ENCODE measurements at regions not wholly inside any gene's neighbourhood (a gene's known extent, or its start where the extent isn't known, plus 50 kb on each side); places are given as distances from the start of the nearest gene placed in this dataset.

DNA sequence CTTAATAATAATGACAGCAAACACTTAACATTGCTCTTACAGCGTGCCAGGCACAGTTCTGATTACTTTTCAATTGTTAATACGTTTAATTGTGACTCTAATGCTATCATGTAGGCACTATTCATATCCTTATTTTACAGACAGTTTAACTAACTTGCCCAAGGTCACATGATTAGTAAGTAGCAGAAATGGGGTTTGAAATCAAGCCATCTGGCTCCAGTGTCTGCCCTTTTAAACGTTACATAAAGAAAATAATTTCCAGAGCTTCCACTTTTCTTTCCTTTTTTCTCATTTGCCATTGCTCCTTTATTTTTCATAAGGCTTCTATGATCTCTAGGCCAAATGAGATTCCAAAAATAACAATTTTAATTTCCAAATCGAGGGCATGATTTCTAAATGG is 50.6 kb upstream of the IKZF2 start:
- H3K9me3 ChIP-seq (ENCODE audit: insufficient read depth, low read depth, low read length): no peaks in the 10 kb centered on the region
- H3K4me2 ChIP-seq (ENCODE audit: low read depth, low read length, poor library complexity, severe bottlenecking): no peak overlapping the region
- no peaks in the 10 kb centered on the region for H3K36me3 ChIP-seq (ENCODE audit: insufficient read depth, low read length)
- no peaks in the 10 kb centered on the region for H3K4me1 ChIP-seq (ENCODE audit: insufficient read depth, low read length, poor library complexity, severe bottlenecking)
- H3K9me2 ChIP-seq (replicated peaks; ENCODE audit: low read depth, low read length): no peaks in the 10 kb centered on the region
- H3K9ac ChIP-seq (ENCODE audit: low read depth, low read length, poor library complexity, severe bottlenecking): no peak overlapping the region
- TF ChIP-seq, protein P1, sequence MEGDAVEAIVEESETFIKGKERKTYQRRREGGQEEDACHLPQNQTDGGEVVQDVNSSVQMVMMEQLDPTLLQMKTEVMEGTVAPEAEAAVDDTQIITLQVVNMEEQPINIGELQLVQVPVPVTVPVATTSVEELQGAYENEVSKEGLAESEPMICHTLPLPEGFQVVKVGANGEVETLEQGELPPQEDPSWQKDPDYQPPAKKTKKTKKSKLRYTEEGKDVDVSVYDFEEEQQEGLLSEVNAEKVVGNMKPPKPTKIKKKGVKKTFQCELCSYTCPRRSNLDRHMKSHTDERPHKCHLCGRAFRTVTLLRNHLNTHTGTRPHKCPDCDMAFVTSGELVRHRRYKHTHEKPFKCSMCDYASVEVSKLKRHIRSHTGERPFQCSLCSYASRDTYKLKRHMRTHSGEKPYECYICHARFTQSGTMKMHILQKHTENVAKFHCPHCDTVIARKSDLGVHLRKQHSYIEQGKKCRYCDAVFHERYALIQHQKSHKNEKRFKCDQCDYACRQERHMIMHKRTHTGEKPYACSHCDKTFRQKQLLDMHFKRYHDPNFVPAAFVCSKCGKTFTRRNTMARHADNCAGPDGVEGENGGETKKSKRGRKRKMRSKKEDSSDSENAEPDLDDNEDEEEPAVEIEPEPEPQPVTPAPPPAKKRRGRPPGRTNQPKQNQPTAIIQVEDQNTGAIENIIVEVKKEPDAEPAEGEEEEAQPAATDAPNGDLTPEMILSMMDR (conservative IDR thresholded peaks at IDR 0.05; ENCODE audit: low read length): no peak
- TF ChIP-seq EZH2phosphoT487 (IDR thresholded peaks at IDR 0.05; ENCODE audit: borderline replicate concordance): no peak
- no peak overlapping the region for H3K4me3 ChIP-seq (ENCODE audit: low read length, poor library complexity, severe bottlenecking)
- no peaks in the 10 kb centered on the region for H3K27me3 ChIP-seq (ENCODE audit: insufficient read depth, low read length, poor library complexity, severe bottlenecking)
- H3K79me2 ChIP-seq (ENCODE audit: insufficient read depth, low read length): no peaks in the 10 kb centered on the region
- H2AFZ ChIP-seq (ENCODE audit: low read length): no peak overlapping the region
- H4K20me1 ChIP-seq (ENCODE audit: insufficient read depth, low read length, poor library complexity, severe bottlenecking): no peaks in the 10 kb centered on the region
- no peaks in the 10 kb centered on the region for H3F3A ChIP-seq (ENCODE audit: low read depth)

DNA sequence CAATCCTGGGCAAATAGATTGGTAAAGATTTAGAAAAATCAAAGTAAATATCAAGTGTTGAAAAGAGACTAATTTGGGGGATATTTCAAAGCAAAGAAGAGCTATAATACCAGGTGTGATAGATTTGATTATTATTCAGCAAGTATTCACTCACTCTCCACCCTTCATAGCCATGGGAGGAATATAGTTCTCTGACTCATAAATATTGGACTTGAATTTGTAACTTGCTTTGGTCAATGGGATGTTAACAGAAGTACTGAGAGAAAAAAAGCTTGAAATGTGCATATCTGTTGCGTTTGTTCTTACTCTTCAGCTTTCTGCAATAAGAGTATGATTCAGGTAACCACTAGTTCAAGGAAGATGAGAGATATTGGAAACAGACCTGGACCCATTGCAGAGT is 54.5 kb upstream of the IKZF2 start:
- Histone ChIP-seq H3K36me3 (ENCODE audit: insufficient read depth, low read length) (no peaks in the 10 kb centered on the region), H3K9me3 (ENCODE audit: insufficient read depth, low read depth, low read length) (no peaks in the 10 kb centered on the region; the same call in 1 of the 2 replicates), H3K27me3 (ENCODE audit: insufficient read depth, low read length, poor library complexity, severe bottlenecking) (no peaks in the 10 kb centered on the region), H4K20me1 (ENCODE audit: insufficient read depth, low read length, poor library complexity, severe bottlenecking) (no peaks in the 10 kb centered on the region), H3K79me2 (ENCODE audit: insufficient read depth, low read length) (no peaks in the 10 kb centered on the region), H3K9ac (ENCODE audit: low read depth, low read length, poor library complexity, severe bottlenecking) (no peak overlapping the region), H3K4me2 (ENCODE audit: low read depth, low read length, poor library complexity, severe bottlenecking) (no peak overlapping the region), H2AFZ (ENCODE audit: low read length) (no peak overlapping the region), H3K9me2 (replicated peaks; ENCODE audit: low read depth, low read length) (no peaks in the 10 kb centered on the region), H3K4me3 (ENCODE audit: low read length, poor library complexity, severe bottlenecking) (no peak overlapping the region), H3F3A (ENCODE audit: low read depth) (no peaks in the 10 kb centered on the region), H3K4me1 (ENCODE audit: insufficient read depth, low read length, poor library complexity, severe bottlenecking) (no peaks in the 10 kb centered on the region)
- TF ChIP-seq EZH2phosphoT487 (IDR thresholded peaks at IDR 0.05; ENCODE audit: borderline replicate concordance): no peak
- TF ChIP-seq, protein P1 (conservative IDR thresholded peaks at IDR 0.05; ENCODE audit: low read length): no peak

DNA sequence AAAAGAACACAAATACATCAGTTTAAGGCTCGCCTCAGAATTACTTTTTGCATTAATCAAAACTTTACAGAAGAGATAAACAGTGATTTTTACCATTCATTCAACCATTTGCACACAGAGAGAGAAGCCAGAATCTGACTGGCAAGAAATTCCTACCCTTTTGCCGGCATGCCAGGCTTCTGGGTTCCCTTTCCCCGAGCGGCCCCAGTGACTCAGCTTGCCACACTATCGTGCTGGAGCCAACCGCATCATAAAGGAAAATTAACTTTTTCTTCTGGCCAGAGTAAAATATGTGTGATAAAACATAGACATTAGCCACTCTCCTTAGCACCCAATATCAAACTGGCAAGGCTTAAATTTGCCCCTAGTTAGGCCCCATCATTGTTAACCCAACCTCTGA is 61.8 kb upstream of the IKZF2 start:
- H3K4me3 ChIP-seq (ENCODE audit: low read length, poor library complexity, severe bottlenecking): no peak overlapping the region
- H3K27me3 ChIP-seq (ENCODE audit: insufficient read depth, low read length, poor library complexity, severe bottlenecking): no peaks in the 10 kb centered on the region
- H4K20me1 ChIP-seq (ENCODE audit: insufficient read depth, low read length, poor library complexity, severe bottlenecking): no peaks in the 10 kb centered on the region
- H2AFZ ChIP-seq (ENCODE audit: low read length): no peak overlapping the region
- no peaks in the 10 kb centered on the region for H3F3A ChIP-seq (ENCODE audit: low read depth)
- no peak overlapping the region for H3K9ac ChIP-seq (ENCODE audit: low read depth, low read length, poor library complexity, severe bottlenecking)
- no peak for TF ChIP-seq EZH2phosphoT487 (IDR thresholded peaks at IDR 0.05; ENCODE audit: borderline replicate concordance)
- TF ChIP-seq, protein P1 (conservative IDR thresholded peaks at IDR 0.05; ENCODE audit: low read length): no peak
- H3K79me2 ChIP-seq (ENCODE audit: insufficient read depth, low read length): no peaks in the 10 kb centered on the region
- H3K36me3 ChIP-seq (ENCODE audit: insufficient read depth, low read length): no peaks in the 10 kb centered on the region
- no peaks in the 10 kb centered on the region for H3K9me2 ChIP-seq (replicated peaks; ENCODE audit: low read depth, low read length)
- no peaks in the 10 kb centered on the region; the same call in 1 of the 2 replicates for H3K9me3 ChIP-seq (ENCODE audit: insufficient read depth, low read depth, low read length)
- no peak overlapping the region for H3K4me2 ChIP-seq (ENCODE audit: low read depth, low read length, poor library complexity, severe bottlenecking)
- peaks cover 6% of the 10 kb centered on the region for H3K4me1 ChIP-seq (ENCODE audit: insufficient read depth, low read length, poor library complexity, severe bottlenecking)

Data from Loucy (cell line).